Activated naive CD8-positive, alpha-beta T cell treated with anti-CD3 and anti-CD28 coated beads, Interleukin-2, amount 50 U/mL, for 24 hours (primary cell): ENCODE measurements at regions not wholly inside any gene's neighbourhood (a gene's known extent, or its start where the extent isn't known, plus 50 kb on each side); places are given as distances from the start of the nearest gene placed in this dataset.
A peak's percentile ranks its signal among the peaks of the same experiment; 100 is the strongest.

Source experiments
- ATAC-seq: fragments of 150-1000 bp; cut with Tn5 transposase; one replicate; pipeline ENCODE4 v1.10.0; 2021
- DNase-seq: peaks from one replicate; pipeline ENCODE4 v3.0.0; 2021
- H3K27ac Mint-ChIP-seq: one replicate; pipeline ENCODE4 v1.8.0; 2021; ENCODE audit warnings: mild to moderate bottlenecking, mixed read lengths
- H3K27me3 Mint-ChIP-seq: one replicate; pipeline ENCODE4 v1.8.0; 2021; ENCODE audit warnings: mixed read lengths
- H3K36me3 Mint-ChIP-seq: one replicate; pipeline ENCODE4 v1.8.0; 2021; ENCODE audit warnings: low read depth, mixed read lengths
- H3K4me1 Mint-ChIP-seq: one replicate; pipeline ENCODE4 v1.8.0; 2021; ENCODE audit warnings: mixed read lengths
- H3K4me3 Mint-ChIP-seq: one replicate; pipeline ENCODE4 v1.8.0; 2021; ENCODE audit warnings: mild to moderate bottlenecking, moderate library complexity, mixed read lengths
- H3K9me3 Mint-ChIP-seq: one replicate; pipeline ENCODE4 v1.8.0; 2021; ENCODE audit warnings: mixed read lengths

GRCh38 chr7:155188821-155189581 lies 108.7 kb upstream of the INSIG1 start:
- H3K27ac Mint-ChIP-seq, result no peak overlapping the region
- peaks cover 23% of the 10 kb centered on the region for H3K9me3 Mint-ChIP-seq
- no peak for DNase-seq
- H3K27me3 Mint-ChIP-seq, result peaks cover 24% of the 10 kb centered on the region
- H3K4me3 Mint-ChIP-seq, result no peak overlapping the region
- H3K4me1 Mint-ChIP-seq, result peaks cover 40% of the 10 kb centered on the region
- ATAC-seq, result no peak
- peaks cover 15% of the 10 kb centered on the region for H3K36me3 Mint-ChIP-seq

- no peak for ATAC-seq
- H3K27ac Mint-ChIP-seq, result no peak overlapping the region
- H3K4me3 Mint-ChIP-seq, result no peak overlapping the region
- H3K36me3 Mint-ChIP-seq, result peaks cover 15% of the 10 kb centered on the region
- peaks cover 23% of the 10 kb centered on the region for H3K9me3 Mint-ChIP-seq
- H3K27me3 Mint-ChIP-seq, result peaks cover 21% of the 10 kb centered on the region
- DNase-seq, result no peak
- peaks cover 41% of the 10 kb centered on the region for H3K4me1 Mint-ChIP-seq
Observed at GRCh38 chr7:155189590-155189989, 108.1 kb upstream of the INSIG1 start.

- DNase-seq (peak; percentile 80), ATAC-seq (peak; percentile 35)
- Mint-ChIP-seq H3K27ac (no peak overlapping the region), H3K27me3 (peaks cover 16% of the 10 kb centered on the region), H3K4me1 (peaks cover 41% of the 10 kb centered on the region), H3K36me3 (peaks cover 6% of the 10 kb centered on the region), H3K4me3 (no peak overlapping the region), H3K9me3 (peaks cover 13% of the 10 kb centered on the region)
Observed at GRCh38 chr7:155190688-155191087, 107.0 kb upstream of the INSIG1 start.

GRCh38 chr7:155191137-155191536 lies 106.5 kb upstream of the INSIG1 start:
- peaks cover 8% of the 10 kb centered on the region for H3K36me3 Mint-ChIP-seq
- DNase-seq (no peak), ATAC-seq (no peak)
- peaks cover 13% of the 10 kb centered on the region for H3K9me3 Mint-ChIP-seq
- peaks cover 41% of the 10 kb centered on the region for H3K4me1 Mint-ChIP-seq
- H3K27me3 Mint-ChIP-seq, result peaks cover 13% of the 10 kb centered on the region
- no peak overlapping the region for H3K27ac Mint-ChIP-seq
- no peak overlapping the region for H3K4me3 Mint-ChIP-seq

- H3K27me3 Mint-ChIP-seq, result peaks cover 13% of the 10 kb centered on the region
- no peak for DNase-seq
- no peak overlapping the region for H3K27ac Mint-ChIP-seq
Observed at GRCh38 chr7:155191901-155192478, 105.7 kb upstream of the INSIG1 start.

GRCh38 chr7:155192961-155193640 lies 104.6 kb upstream of the INSIG1 start:
- Mint-ChIP-seq H3K4me3 (no peak overlapping the region), H3K27ac (no peak overlapping the region)

More at GRCh38 chr7:155191901-155192478, 105.7 kb upstream of the INSIG1 start:
- Mint-ChIP-seq H3K4me1 (peaks cover 41% of the 10 kb centered on the region), H3K4me3 (no peak overlapping the region), H3K9me3 (peaks cover 15% of the 10 kb centered on the region), H3K36me3 (peaks cover 7% of the 10 kb centered on the region)
- ATAC-seq, result no peak

GRCh38 chr7:155193716-155194115 lies 104.0 kb upstream of the INSIG1 start:
- H3K9me3 Mint-ChIP-seq, result peaks cover 22% of the 10 kb centered on the region
- no peak for DNase-seq
- H3K27me3 Mint-ChIP-seq, result peaks cover 13% of the 10 kb centered on the region
- H3K36me3 Mint-ChIP-seq, result peaks cover 5% of the 10 kb centered on the region
- H3K27ac Mint-ChIP-seq, result no peak overlapping the region
- no peak for ATAC-seq
- peaks cover 48% of the 10 kb centered on the region for H3K4me1 Mint-ChIP-seq
- H3K4me3 Mint-ChIP-seq, result no peak overlapping the region

More at GRCh38 chr7:155192961-155193640, 104.6 kb upstream of the INSIG1 start:
- ATAC-seq, result no peak
- H3K4me1 Mint-ChIP-seq, result peaks cover 47% of the 10 kb centered on the region
- H3K9me3 Mint-ChIP-seq, result peaks cover 21% of the 10 kb centered on the region
- H3K27me3 Mint-ChIP-seq, result peaks cover 13% of the 10 kb centered on the region
- DNase-seq, result no peak
- peaks cover 5% of the 10 kb centered on the region for H3K36me3 Mint-ChIP-seq

- ATAC-seq (no peak), DNase-seq (no peak)
- H3K27ac Mint-ChIP-seq, result no peak overlapping the region
- H3K9me3 Mint-ChIP-seq, result peaks cover 22% of the 10 kb centered on the region
- peaks cover 13% of the 10 kb centered on the region for H3K27me3 Mint-ChIP-seq
- H3K36me3 Mint-ChIP-seq, result peaks cover 5% of the 10 kb centered on the region
- no peak overlapping the region for H3K4me3 Mint-ChIP-seq
- H3K4me1 Mint-ChIP-seq, result peaks cover 52% of the 10 kb centered on the region
Observed at GRCh38 chr7:155194382-155195140, 103.1 kb upstream of the INSIG1 start.

- Mint-ChIP-seq H3K4me1 (peaks cover 53% of the 10 kb centered on the region), H3K27me3 (peaks cover 9% of the 10 kb centered on the region), H3K9me3 (peaks cover 22% of the 10 kb centered on the region), H3K36me3 (peaks cover 5% of the 10 kb centered on the region), H3K27ac (no peak overlapping the region), H3K4me3 (no peak overlapping the region)
- ATAC-seq (no peak), DNase-seq (no peak)
Observed at GRCh38 chr7:155195939-155196523, 101.6 kb upstream of the INSIG1 start.

- Mint-ChIP-seq H3K27ac (peak overlapping the region; percentile 32), H3K27me3 (no peaks in the 10 kb centered on the region), H3K4me3 (peak overlapping the region; percentile 53), H3K9me3 (peaks cover 22% of the 10 kb centered on the region), H3K36me3 (peaks cover 5% of the 10 kb centered on the region), H3K4me1 (peaks cover 36% of the 10 kb centered on the region)
- no peak for ATAC-seq
- DNase-seq, result no peak
Observed at GRCh38 chr7:155198196-155198892, 99.3 kb upstream of the INSIG1 start.

GRCh38 chr7:155198901-155199845 lies 98.5 kb upstream of the INSIG1 start:
- peak; percentile 86 for ATAC-seq
- peaks cover 30% of the 10 kb centered on the region for H3K4me1 Mint-ChIP-seq
- H3K36me3 Mint-ChIP-seq, result peaks cover 5% of the 10 kb centered on the region
- no peaks in the 10 kb centered on the region for H3K27me3 Mint-ChIP-seq
- peak overlapping the region; percentile 23 for H3K4me3 Mint-ChIP-seq
- peak overlapping the region; percentile 32 for H3K27ac Mint-ChIP-seq
- DNase-seq, result peak; percentile 53
- peaks cover 22% of the 10 kb centered on the region for H3K9me3 Mint-ChIP-seq

- DNase-seq, result no peak
- Mint-ChIP-seq H3K27ac (no peak overlapping the region), H3K4me3 (no peak overlapping the region)
Observed at GRCh38 chr7:155201325-155202087, 96.2 kb upstream of the INSIG1 start.

More at GRCh38 chr7:155201325-155202087, 96.2 kb upstream of the INSIG1 start:
- H3K4me1 Mint-ChIP-seq, result peaks cover 49% of the 10 kb centered on the region
- peaks cover 23% of the 10 kb centered on the region for H3K9me3 Mint-ChIP-seq
- no peaks in the 10 kb centered on the region for H3K27me3 Mint-ChIP-seq
- no peak for ATAC-seq
- peaks cover 4% of the 10 kb centered on the region for H3K36me3 Mint-ChIP-seq
